Mesenchymal stem cell (in vitro differentiated cells and primary cell): ENCODE measurements at regions not wholly inside any gene's neighbourhood (a gene's known extent, or its start where the extent isn't known, plus 50 kb on each side); places are given as distances from the start of the nearest gene placed in this dataset. TPM values are rescaled to one million over a fixed set of nuclear protein-coding genes. Genes with fewer than 3 reads are reported as not detected.

Experiments
- DNase-seq: peaks from one replicate; pipeline ENCODE4 v3.0.0-alpha.2; 2013
- H2AFZ ChIP-seq: one replicate; pipeline ENCODE4 v1.6.1; 2013; ENCODE audit warnings: low read depth, mild to moderate bottlenecking, control low read depth, inconsistent platforms, low read length, moderate library complexity
- H2AK5ac ChIP-seq: 2 replicates; pipeline ENCODE4 v1.6.1; 2013; ENCODE audit warnings: low read length, moderate library complexity, mild to moderate bottlenecking, inconsistent platforms; ENCODE audit not compliant: severe bottlenecking
- H2BK120ac ChIP-seq: one replicate; pipeline ENCODE4 v1.6.1; 2013; ENCODE audit warnings: low read depth, mild to moderate bottlenecking, inconsistent platforms, low read length, moderate library complexity
- H2BK12ac ChIP-seq, 2 experiments: one replicate each; pipeline ENCODE4 v1.6.1; 2013; ENCODE audit warnings: inconsistent platforms in 2 of 2, low read length in 2 of 2, mild to moderate bottlenecking in 2 of 2, moderate library complexity in 2 of 2, control low read depth in 1 of 2
- H2BK15ac ChIP-seq: one replicate; pipeline ENCODE4 v1.6.1; 2013; ENCODE audit warnings: mild to moderate bottlenecking, low read depth, inconsistent platforms; ENCODE audit not compliant: poor library complexity, severe bottlenecking
- H2BK5ac ChIP-seq: 2 replicates; pipeline ENCODE4 v1.6.1; 2013; ENCODE audit warnings: low read depth, mild to moderate bottlenecking, low read length, control low read depth, inconsistent platforms; ENCODE audit not compliant: poor library complexity, severe bottlenecking
- H3K14ac ChIP-seq, 2 experiments: one replicate each; pipeline ENCODE4 v1.6.1; 2013; ENCODE audit warnings: inconsistent platforms in 2 of 2, low read length in 2 of 2, control low read depth in 1 of 2, mild to moderate bottlenecking in 1 of 2, moderate library complexity in 1 of 2
- H3K18ac ChIP-seq, 2 experiments: one replicate each; pipeline ENCODE4 v1.6.1; 2013; ENCODE audit warnings: inconsistent platforms in 2 of 2, low read length in 2 of 2, control low read depth in 1 of 2, low read depth in 1 of 2, mild to moderate bottlenecking in 1 of 2
- H3K23ac ChIP-seq, 2 experiments: one replicate each; pipeline ENCODE4 v1.6.1; 2013; ENCODE audit warnings: inconsistent platforms in 2 of 2, low read length in 2 of 2, mild to moderate bottlenecking in 2 of 2, moderate library complexity in 2 of 2, control low read depth in 1 of 2
- H3K27ac ChIP-seq: 2 replicates; pipeline ENCODE4 v1.5.1; 2013; ENCODE audit warnings: mild to moderate bottlenecking, moderate library complexity, low read length, control low read depth, inconsistent platforms; ENCODE audit not compliant: poor library complexity, severe bottlenecking
- H3K27me3 ChIP-seq, 2 experiments: 2 replicates each; pipeline versions ENCODE4 v1.6.1 to v1.7.0; 2013; ENCODE audit warnings: low read length in 2 of 2, mild to moderate bottlenecking in 2 of 2, moderate library complexity in 2 of 2, control low read depth in 1 of 2, inconsistent platforms in 1 of 2; ENCODE audit not compliant: control insufficient read depth in 1 of 2, insufficient read depth in 1 of 2
- H3K36me3 ChIP-seq, 2 experiments: 2 replicates each; pipeline versions ENCODE4 v1.6.1 to v1.7.0; 2013; ENCODE audit warnings: low read length in 2 of 2, control low read depth in 1 of 2, inconsistent platforms in 1 of 2, low read depth in 1 of 2, mild to moderate bottlenecking in 1 of 2; ENCODE audit not compliant: insufficient read depth in 2 of 2, control insufficient read depth in 1 of 2
- H3K4ac ChIP-seq, 2 experiments: one replicate each; pipeline ENCODE4 v1.6.1; 2013; ENCODE audit warnings: inconsistent platforms in 2 of 2, low read length in 2 of 2, mild to moderate bottlenecking in 2 of 2, moderate library complexity in 2 of 2, control low read depth in 1 of 2, low read depth in 1 of 2
- H3K4me1 ChIP-seq: 2 replicates; pipeline ENCODE4 v1.6.1; 2013; ENCODE audit warnings: low read depth, low read length, control low read depth; ENCODE audit not compliant: control insufficient read depth, insufficient read depth
- H3K4me2 ChIP-seq: 2 replicates; pipeline ENCODE4 v1.6.1; 2013; ENCODE audit warnings: low read length, mild to moderate bottlenecking, inconsistent platforms; ENCODE audit not compliant: poor library complexity, severe bottlenecking
- H3K4me3 ChIP-seq, 2 experiments: 2 replicates each; pipeline versions ENCODE4 v1.5.1 to v1.7.0; 2013; ENCODE audit warnings: low read length in 2 of 2, mild to moderate bottlenecking in 2 of 2, control low read depth in 1 of 2, low read depth in 1 of 2; ENCODE audit not compliant: insufficient read depth in 1 of 2
- H3K79me1 ChIP-seq: replicated peaks from 2 replicates; pipeline ENCODE4 v1.6.1; 2013; ENCODE audit warnings: mild to moderate bottlenecking, control low read depth, low read length, inconsistent platforms; ENCODE audit not compliant: poor library complexity, severe bottlenecking
- H3K9ac ChIP-seq: 2 replicates; pipeline ENCODE4 v1.7.0; 2013; ENCODE audit warnings: mild to moderate bottlenecking, low read length, moderate library complexity
- H3K9me3 ChIP-seq: 2 replicates; pipeline ENCODE4 v1.7.0; 2013; ENCODE audit warnings: mild to moderate bottlenecking, low read length; ENCODE audit not compliant: control insufficient read depth
- H4K8ac ChIP-seq: one replicate; pipeline ENCODE4 v1.6.1; 2013; ENCODE audit warnings: inconsistent platforms, mild to moderate bottlenecking, low read length, moderate library complexity
- H4K91ac ChIP-seq: one replicate; pipeline ENCODE4 v1.6.1; 2013; ENCODE audit warnings: mild to moderate bottlenecking, low read length, inconsistent platforms
- WGBS: methylation state at CpG from one replicate; pipeline ENCODE4 v1.1.7; 2013; ENCODE audit warnings: mixed read lengths; 5-methylcytosine and 5-hydroxymethylcytosine counted together
- small RNA-seq: library from polyadenylated mRNA; stranded (forward); fragments of <200 nt; extraction: miRNeasy Mini kit (QIAGEN cat#:217004); gene quantifications from one replicate; pipeline ENCODE3, GENCODE V24; 2013; ENCODE audit warnings: low read depth

GRCh38 chr2:10252661-10253060, 50.0 kb upstream of the HPCAL1 start:
- H3K4me3 ChIP-seq = no peak overlapping the region
- no peak overlapping the region for H2AFZ ChIP-seq
- no peak overlapping the region for H3K23ac ChIP-seq
- WGBS = 95% methylated on average over 2 of the region's 3 CpGs
- H3K27me3 ChIP-seq = peaks cover 0 to 42% of the 10 kb centered on the region in 2 experiments
- H2BK15ac ChIP-seq = no peak overlapping the region
- H2BK12ac ChIP-seq = no peak overlapping the region
- H2BK5ac ChIP-seq = no peak overlapping the region
- no peak overlapping the region for H3K9ac ChIP-seq
- no peak overlapping the region for H2AK5ac ChIP-seq
- H3K4me1 ChIP-seq = peaks cover 10% of the 10 kb centered on the region
- peaks cover 30% of the 10 kb centered on the region for H3K9me3 ChIP-seq
- no peak overlapping the region for H3K18ac ChIP-seq
- no peak overlapping the region for H3K4me2 ChIP-seq
- no peaks in the 10 kb centered on the region for H3K36me3 ChIP-seq
- H3K4ac ChIP-seq = no peak overlapping the region
- H4K8ac ChIP-seq = no peak overlapping the region
- DNase-seq = no peak
- no peak overlapping the region for H3K14ac ChIP-seq
- H3K79me1 ChIP-seq = no peaks in the 10 kb centered on the region
- no peak overlapping the region for H3K27ac ChIP-seq
- no peak overlapping the region for H2BK120ac ChIP-seq
- H4K91ac ChIP-seq = no peak overlapping the region

Small RNA genes in the stretch of these regions (small RNA-seq; reads per million reads assigned to genes)
- not detected for gene MIR4261
